OCI-M2 (cell line): ENCODE measurements at regions not wholly inside any gene's neighbourhood (a gene's known extent, or its start where the extent isn't known, plus 50 kb on each side); places are given as distances from the start of the nearest gene placed in this dataset.
"Not testable (repeated sequence)": the region's sequence is repeated elsewhere in the genome, so short reads cannot be mapped to it uniquely, and the experiment has no call there.

Experiments
- DNase-seq: peaks from one replicate; lab custom pipeline; 2025; ENCODE audit not compliant: unreplicated experiment; lab: John Stamatoyannopoulos, UW

- DNase-seq: no peak
These were observed 232.6 kb upstream of the AUTS2 start for GRCh38 chr7:69365651-69366192.

- DNase-seq: no peak
These were observed 230.5 kb upstream of the AUTS2 start for GRCh38 chr7:69367780-69368179.

GRCh38 chr7:69373171-69374043 is 224.9 kb upstream of the AUTS2 start:
- DNase-seq: no peak

- no peak for DNase-seq
These were observed 224.2 kb upstream of the AUTS2 start for GRCh38 chr7:69374044-69374425.

- DNase-seq: no peak
These were observed 221.1 kb upstream of the AUTS2 start for GRCh38 chr7:69377191-69377590.

GRCh38 chr7:69388452-69389137 is 209.7 kb upstream of the AUTS2 start:
- no peak for DNase-seq

- DNase-seq: no peak
These were observed 209.1 kb upstream of the AUTS2 start for GRCh38 chr7:69389216-69389615.

- DNase-seq: not testable (repeated sequence)
These were observed 204.4 kb upstream of the AUTS2 start for GRCh38 chr7:69393912-69394311.

GRCh38 chr7:69395061-69395714 is 203.1 kb upstream of the AUTS2 start:
- DNase-seq: no peak

- no peak for DNase-seq
These were observed 199.3 kb upstream of the AUTS2 start for GRCh38 chr7:69398986-69399385.

GRCh38 chr7:69399401-69399800 is 198.9 kb upstream of the AUTS2 start:
- DNase-seq: no peak

GRCh38 chr7:69402696-69403095 is 195.6 kb upstream of the AUTS2 start:
- no peak for DNase-seq

GRCh38 chr7:69403169-69403568 is 195.1 kb upstream of the AUTS2 start:
- DNase-seq: no peak

GRCh38 chr7:69411018-69411417 is 187.3 kb upstream of the AUTS2 start:
- DNase-seq: no peak

GRCh38 chr7:69411466-69411865 is 186.8 kb upstream of the AUTS2 start:
- no peak for DNase-seq

GRCh38 chr7:69412331-69413146 is 185.7 kb upstream of the AUTS2 start:
- no peak for DNase-seq

- no peak for DNase-seq
These were observed 183.7 kb upstream of the AUTS2 start for GRCh38 chr7:69414555-69414954.

GRCh38 chr7:69418869-69419670 is 179.2 kb upstream of the AUTS2 start:
- no peak for DNase-seq

GRCh38 chr7:69419934-69420333 is 178.3 kb upstream of the AUTS2 start:
- no peak for DNase-seq

- DNase-seq: no peak
These were observed 175.7 kb upstream of the AUTS2 start for GRCh38 chr7:69422574-69422985.
